ENCODE measurements at regions not wholly inside any gene's neighbourhood (a gene's known extent, or its start where the extent isn't known, plus 50 kb on each side); places are given as distances from the start of the nearest gene placed in this dataset.
"Not testable (repeated sequence)": the region's sequence is repeated elsewhere in the genome, so short reads cannot be mapped to it uniquely, and the experiment has no call there.

GRCh38 chr21:19522381-19522780 lies 1118.8 kb upstream of the TMPRSS15 start:
- DNase-seq (ENCODE audit: low spot score): no peak

- DNase-seq (ENCODE audit: low spot score): no peak
Observed at GRCh38 chr21:19523061-19523460, 1119.5 kb upstream of the TMPRSS15 start.

- DNase-seq (ENCODE audit: low spot score): no peak
Observed at GRCh38 chr21:19523746-19524145, 1120.2 kb upstream of the TMPRSS15 start.

GRCh38 chr21:19529031-19529430 lies 1125.4 kb upstream of the TMPRSS15 start:
- no peak for DNase-seq (ENCODE audit: low spot score)

- DNase-seq (ENCODE audit: low spot score): no peak
Observed at GRCh38 chr21:19535356-19535755, 1131.8 kb upstream of the TMPRSS15 start.

GRCh38 chr21:19537116-19537515 lies 1133.5 kb upstream of the TMPRSS15 start:
- no peak for DNase-seq (ENCODE audit: low spot score)

GRCh38 chr21:19540287-19540686 lies 1136.7 kb upstream of the TMPRSS15 start:
- DNase-seq (ENCODE audit: low spot score): no peak

- DNase-seq (ENCODE audit: low spot score): no peak
Observed at GRCh38 chr21:19541602-19542001, 1138.0 kb upstream of the TMPRSS15 start.

GRCh38 chr21:19544493-19544892 lies 1140.9 kb upstream of the TMPRSS15 start:
- not testable (repeated sequence) for DNase-seq (ENCODE audit: low spot score)

GRCh38 chr21:19547951-19548840 lies 1144.6 kb upstream of the TMPRSS15 start:
- no peak for DNase-seq (ENCODE audit: low spot score)

- no peak for DNase-seq (ENCODE audit: low spot score)
Observed at GRCh38 chr21:19553919-19554615, 1150.5 kb upstream of the TMPRSS15 start.

GRCh38 chr21:19557046-19557445 lies 1153.5 kb upstream of the TMPRSS15 start:
- DNase-seq (ENCODE audit: low spot score): no peak

GRCh38 chr21:19557488-19557887 lies 1153.9 kb upstream of the TMPRSS15 start:
- DNase-seq (ENCODE audit: low spot score): no peak

GRCh38 chr21:19565587-19565986 lies 1162.0 kb upstream of the TMPRSS15 start:
- DNase-seq (ENCODE audit: low spot score): no peak

GRCh38 chr21:19566975-19567374 lies 1163.4 kb upstream of the TMPRSS15 start:
- no peak for DNase-seq (ENCODE audit: low spot score)

GRCh38 chr21:19577381-19577780 lies 1173.8 kb upstream of the TMPRSS15 start:
- DNase-seq (ENCODE audit: low spot score): no peak

- no peak for DNase-seq (ENCODE audit: low spot score)
Observed at GRCh38 chr21:19590044-19590443, 1186.5 kb upstream of the TMPRSS15 start.

- no peak for DNase-seq (ENCODE audit: low spot score)
Observed at GRCh38 chr21:19603011-19603593, 1199.5 kb upstream of the TMPRSS15 start.

- DNase-seq (ENCODE audit: low spot score): no peak
Observed at GRCh38 chr21:19608101-19608621, 1204.6 kb upstream of the TMPRSS15 start.

- no peak for DNase-seq (ENCODE audit: low spot score)
Observed at GRCh38 chr21:19609611-19610010, 1206.0 kb upstream of the TMPRSS15 start.

- no peak for DNase-seq (ENCODE audit: low spot score)
Observed at GRCh38 chr21:19621837-19622496, 1218.4 kb upstream of the TMPRSS15 start.

GRCh38 chr21:19640964-19641363 lies 1237.4 kb upstream of the TMPRSS15 start:
- DNase-seq (ENCODE audit: low spot score): no peak
